ENCODE measurements at regions not wholly inside any gene's neighbourhood (a gene's known extent, or its start where the extent isn't known, plus 50 kb on each side); places are given as distances from the start of the nearest gene placed in this dataset.

DNA sequence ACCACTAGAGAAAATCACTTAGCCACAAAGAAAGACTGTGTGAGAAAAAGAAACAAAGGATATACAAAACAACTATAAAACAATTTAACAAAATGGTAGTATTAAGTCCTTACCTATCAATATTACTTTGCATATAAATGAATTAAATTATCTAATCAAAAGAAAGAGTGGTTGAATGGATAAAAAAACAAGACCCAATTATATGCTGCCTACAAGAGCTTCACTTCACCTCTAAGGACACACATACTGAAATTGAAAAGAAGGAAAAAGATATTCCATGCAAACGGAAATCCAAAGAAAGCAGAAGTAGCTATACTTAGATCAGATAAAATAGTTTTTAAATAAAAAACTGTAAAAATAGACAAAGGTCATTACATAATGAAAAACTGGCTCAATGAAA is 134.9 kb upstream of the CCDC196 start:
- no peak for DNase-seq (ENCODE audit: low read depth, low spot score)

DNA sequence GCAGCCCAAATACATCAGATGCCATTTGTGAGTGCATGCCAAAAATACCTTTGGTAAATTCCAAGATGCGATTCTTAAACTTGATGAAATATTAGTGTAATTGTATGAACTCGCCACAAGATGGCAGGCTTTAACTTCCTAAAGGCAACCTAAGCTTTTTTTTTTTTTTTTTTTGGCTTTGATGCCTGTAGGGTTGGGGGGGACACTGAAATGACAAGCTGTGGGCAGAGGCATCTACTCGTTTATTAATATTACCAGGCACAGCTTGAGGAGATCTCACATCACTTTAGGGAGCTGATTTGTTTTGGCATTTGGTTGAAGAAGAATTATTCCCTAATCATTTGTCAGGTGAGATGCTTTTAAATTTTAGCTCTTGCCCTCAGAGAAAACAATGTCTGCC is 126.7 kb upstream of the CCDC196 start:
- no peak for DNase-seq (ENCODE audit: low read depth, low spot score)

DNA sequence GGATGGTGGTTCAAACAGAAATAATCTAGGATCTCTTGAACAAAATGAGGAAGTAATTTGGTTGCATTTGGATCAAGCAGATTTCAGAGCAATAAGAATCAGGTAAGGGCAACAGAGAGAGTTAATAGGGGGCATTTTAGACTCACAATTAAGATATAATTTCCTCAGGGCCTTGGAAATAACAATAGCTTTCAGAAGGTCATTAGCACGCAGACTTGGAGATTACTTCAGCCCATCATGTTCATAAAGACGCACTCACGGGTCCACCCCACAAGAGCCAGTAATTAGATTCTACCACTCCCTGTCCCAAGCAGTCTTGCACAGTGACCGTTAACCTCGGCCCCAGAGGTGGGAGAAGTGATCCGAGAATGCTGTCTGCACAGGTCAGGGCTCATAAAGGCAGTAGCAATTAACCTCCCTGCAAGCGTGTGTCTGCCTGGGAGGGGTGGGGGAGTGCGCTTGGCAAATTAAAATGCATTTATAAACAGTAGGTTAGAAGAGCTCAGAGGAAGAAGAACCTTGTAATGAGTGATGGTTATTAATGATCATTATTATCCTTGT is 125.7 kb upstream of the CCDC196 start:
- no peak for DNase-seq (ENCODE audit: low read depth, low spot score)

DNA sequence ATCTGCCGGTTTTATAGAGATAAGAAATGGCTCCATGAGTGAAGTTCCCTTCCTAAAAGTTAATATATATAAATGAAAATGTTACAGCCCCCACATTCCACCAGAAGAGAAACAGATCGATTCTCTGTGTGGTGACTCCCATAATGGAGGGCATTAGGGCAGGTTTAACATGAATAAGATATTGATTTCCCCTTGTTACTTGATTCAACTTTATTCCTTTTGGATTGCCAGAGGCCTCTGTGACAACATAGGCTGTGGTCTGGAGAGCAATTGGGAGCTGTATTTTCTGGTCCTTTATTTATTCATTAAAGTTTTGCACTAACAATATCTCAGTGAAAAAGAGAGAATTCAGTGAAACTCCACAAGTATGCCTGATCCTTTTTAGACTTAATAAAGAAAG is 125.2 kb upstream of the CCDC196 start:
- no peak for DNase-seq (ENCODE audit: low read depth, low spot score)

DNA sequence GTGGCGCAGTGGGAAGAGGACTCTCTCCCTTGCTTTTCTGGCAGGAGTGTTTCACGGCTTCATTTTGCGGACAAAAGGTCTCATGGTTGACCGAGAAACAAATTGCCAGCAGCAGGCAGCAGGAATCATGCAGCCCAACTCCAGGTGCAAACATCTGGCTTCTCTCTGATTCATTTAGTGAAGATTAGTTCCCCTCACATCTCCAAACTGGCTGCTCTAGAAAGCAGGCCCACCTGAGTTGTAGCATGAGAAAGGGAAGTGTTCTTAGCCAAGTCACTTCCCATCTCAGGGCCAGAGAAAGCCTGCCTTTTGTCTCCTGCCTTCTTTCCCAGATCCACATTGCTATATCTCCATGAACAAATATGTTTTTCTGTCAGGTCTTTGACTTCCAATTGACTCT is 120.8 kb upstream of the CCDC196 start:
- DNase-seq (ENCODE audit: low read depth, low spot score), result no peak

DNA sequence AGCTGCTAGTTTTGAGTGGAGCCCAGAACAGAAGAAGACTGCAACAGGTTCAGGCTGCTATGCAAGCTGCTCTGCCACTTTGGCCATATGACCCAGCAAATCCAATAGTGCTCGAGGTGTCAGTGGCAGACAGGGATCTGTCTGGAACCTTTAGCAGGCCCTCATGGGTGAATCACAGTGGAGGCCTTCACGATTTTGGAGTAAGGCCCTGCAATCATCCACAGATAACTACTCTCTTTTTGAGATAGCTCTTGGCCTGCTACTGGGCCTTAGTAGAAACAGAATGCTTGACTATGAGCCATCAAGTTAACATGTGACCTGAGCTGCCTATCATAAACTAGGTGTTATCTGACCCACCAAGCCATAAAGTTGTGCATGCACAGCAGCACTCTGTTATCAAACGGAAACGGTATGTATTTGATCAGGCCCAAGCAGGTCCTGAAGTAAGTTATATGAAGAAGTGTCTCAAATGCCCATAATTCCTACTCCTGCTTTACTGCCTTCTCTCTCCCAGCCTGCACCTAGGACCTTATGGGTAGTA is 116.9 kb upstream of the CCDC196 start:
- no peak for DNase-seq (ENCODE audit: low read depth, low spot score)

DNA sequence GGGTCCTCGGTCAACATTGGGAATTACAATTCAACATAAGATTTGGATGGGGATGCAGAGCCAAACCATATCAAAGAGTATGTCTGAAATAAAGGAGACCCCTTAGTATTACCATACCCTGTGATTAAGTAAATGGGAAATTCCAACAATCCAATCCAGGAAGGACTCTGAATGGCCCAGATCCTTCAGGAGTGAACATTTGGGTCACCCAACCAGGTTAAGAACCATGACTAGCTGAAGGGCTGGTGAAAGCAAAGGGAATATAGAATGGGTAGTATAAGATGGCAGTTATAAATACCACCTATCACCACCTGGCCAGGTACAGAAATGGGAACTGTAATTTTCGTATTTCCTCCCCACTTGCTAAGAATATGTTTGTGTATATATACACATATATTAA is 114.4 kb upstream of the CCDC196 start:
- DNase-seq (ENCODE audit: low read depth, low spot score), result no peak

DNA sequence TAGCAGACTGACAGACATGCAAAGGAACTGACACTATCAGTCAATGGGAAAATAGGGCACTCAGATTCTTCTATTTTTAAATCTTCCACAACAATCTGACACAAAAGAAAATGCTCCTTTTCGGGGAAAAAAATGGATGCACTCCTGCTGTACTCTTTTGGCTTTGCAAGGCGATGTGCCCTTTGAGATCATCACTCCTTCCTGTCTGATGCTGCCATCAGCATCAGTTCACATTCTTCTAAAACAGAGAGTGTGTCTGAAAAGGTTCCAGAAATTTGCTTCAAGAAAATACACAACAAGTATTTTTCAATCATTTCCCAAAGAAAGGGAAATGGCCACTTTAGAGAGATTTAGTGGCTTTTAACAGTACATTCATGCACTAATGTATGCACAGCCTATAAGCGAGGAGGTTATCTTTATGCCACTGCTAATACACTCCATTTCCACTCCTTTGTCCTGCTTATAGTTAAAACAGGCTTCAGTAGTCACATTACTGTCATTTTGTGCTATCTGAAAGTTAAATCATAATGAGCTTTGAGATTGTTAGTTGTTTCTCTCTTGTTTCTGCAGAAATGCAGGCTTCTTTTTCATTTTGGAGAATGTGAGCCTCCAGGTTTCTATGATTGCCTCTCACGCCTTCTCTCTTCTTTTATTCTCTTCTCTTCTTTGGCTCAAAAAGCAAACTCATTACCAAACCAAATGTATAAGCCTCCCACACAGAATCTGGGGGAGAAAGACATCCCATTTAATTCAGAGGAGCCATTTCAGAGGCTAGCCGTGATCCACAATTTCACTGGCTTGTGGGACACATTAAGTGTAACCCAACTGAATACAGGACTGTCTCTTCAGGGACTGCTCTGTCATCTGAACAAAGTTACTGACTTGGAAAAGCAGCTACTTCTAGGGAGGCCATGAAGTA is 110.9 kb upstream of the CCDC196 start:
- DNase-seq (ENCODE audit: low read depth, low spot score), result no peak

- DNase-seq (ENCODE audit: low read depth, low spot score), result no peak
These were observed 108.6 kb upstream of the CCDC196 start for GRCh38 chr14:66377574-66377973.

DNA sequence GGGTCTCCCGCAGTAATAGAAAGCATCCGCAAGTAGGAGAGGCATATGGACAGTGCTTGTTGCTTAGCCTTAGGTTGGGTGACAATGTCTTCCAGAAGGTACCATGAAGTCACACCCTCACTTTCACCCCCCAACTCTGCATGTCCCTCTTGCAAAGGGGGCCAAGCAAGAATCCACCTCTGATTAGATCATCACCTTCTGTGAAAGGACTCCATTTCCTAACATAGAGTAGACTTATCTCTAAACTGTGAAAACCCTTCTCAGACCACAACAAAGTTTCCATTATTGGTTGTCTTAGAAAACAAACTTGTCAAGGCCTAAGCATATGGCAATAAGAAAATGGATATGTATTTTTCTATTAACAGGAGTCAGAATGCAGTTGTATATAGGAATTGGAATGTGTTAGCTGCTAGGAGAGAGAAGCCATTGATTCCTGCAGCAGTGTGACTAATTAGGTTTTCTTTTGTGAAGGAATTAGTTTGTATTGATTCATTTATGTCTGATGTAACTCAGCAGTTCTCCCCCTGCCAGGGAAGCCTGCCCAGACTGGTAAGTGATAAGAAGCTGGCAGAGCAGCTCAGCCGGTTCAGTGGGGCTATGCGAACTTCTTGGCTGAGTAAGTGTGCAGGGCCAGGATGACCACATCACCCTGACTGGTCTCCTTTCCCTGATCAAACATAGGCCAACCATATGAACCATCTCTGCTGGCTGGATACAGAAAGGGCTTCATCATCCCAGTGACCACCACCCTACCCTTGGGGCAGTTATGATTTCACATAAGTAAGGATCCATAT is 107.3 kb upstream of the CCDC196 start:
- DNase-seq (ENCODE audit: low read depth, low spot score), result no peak

GRCh38 chr14:66380143-66380542 is 106.0 kb upstream of the CCDC196 start:
- no peak for DNase-seq (ENCODE audit: low read depth, low spot score)

DNA sequence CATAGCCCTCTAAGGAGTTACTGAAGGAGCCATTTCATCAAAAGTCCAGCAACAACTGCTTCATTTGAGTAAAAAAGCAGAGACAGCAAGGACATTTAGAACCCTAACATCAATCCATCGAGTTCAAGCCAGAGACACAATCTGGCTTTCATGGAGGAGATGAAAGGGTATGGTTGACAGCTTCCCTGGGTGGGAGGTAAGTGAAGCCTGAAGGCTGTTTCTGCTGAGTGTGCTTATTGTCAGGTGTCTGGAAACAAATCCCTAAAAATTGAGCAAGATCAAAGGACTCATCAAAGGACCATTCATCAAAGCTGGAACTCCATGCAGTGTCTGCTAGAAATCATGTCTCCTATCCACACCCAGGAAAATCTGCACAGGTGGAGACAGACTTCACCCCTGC is 104.4 kb upstream of the CCDC196 start:
- DNase-seq (ENCODE audit: low read depth, low spot score), result no peak

DNA sequence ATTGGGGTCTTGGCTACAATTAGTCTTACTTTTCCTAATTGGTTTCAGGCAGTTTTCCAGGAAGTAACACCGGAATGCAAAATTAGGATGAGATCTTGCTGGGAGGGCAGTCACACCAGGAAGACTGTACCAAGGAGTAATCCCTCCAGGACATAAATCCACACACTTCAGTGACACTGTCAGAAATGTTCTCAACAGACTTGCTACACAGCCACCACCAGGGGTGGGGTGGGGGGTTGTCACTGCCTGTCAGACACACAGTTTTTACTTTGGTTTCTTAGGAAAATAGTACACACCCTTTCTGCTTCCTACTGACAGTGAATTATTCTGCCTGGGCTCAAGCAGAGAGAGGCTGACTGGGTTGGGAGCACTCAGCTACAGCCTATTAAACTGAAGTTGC is 102.9 kb upstream of the CCDC196 start:
- no peak for DNase-seq (ENCODE audit: low read depth, low spot score)

GRCh38 chr14:66383771-66384170 is 102.4 kb upstream of the CCDC196 start:
- DNase-seq (ENCODE audit: low read depth, low spot score), result no peak

- DNase-seq (ENCODE audit: low read depth, low spot score), result no peak
These were observed 97.7 kb upstream of the CCDC196 start for GRCh38 chr14:66388516-66388915.

GRCh38 chr14:66389481-66389880 is 96.7 kb upstream of the CCDC196 start:
- DNase-seq (ENCODE audit: low read depth, low spot score), result no peak

- DNase-seq (ENCODE audit: low read depth, low spot score), result no peak
These were observed 90.9 kb upstream of the CCDC196 start for GRCh38 chr14:66395300-66395699.

DNA sequence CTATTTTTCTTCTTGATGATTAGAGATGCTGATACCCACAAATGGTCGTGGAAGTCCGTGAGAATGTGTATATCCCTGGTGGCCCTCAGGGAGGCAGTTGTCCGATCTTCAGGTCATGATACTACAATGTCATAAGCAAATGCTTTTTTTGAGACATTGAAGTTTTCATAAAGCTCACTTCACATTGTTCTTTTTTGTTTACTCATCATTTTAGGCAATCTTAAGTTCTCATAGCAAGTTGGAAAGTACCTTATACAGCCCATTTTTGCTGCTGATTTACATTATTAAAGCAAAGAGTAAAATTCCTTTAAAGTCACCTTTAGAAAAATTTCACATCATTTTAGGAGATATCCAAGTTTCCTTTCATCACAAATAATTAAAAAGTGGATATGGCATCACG is 90.0 kb upstream of the CCDC196 start:
- DNase-seq (ENCODE audit: low read depth, low spot score), result no peak

DNA sequence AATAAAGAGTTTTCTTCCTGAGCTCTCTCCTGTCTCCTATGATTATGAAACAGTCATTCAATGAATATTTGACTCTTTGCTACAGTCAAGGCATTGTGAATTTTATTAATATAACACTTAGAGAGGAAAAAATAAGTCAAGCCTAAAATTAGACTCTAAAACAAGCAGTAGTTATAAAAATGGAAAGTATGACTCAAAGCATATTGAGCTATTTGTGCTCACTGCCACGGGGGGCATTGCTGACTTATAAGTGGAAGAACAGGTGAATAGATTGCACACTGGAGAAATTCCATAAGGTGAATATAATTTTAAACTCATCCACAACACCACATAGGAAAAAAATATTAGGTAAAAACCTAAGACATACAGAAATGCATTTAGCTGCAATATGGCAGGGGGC is 87.7 kb upstream of the CCDC196 start:
- no peak for DNase-seq (ENCODE audit: low read depth, low spot score)

- DNase-seq (ENCODE audit: low read depth, low spot score), result no peak
These were observed 84.6 kb upstream of the CCDC196 start for GRCh38 chr14:66401449-66402095.

DNA sequence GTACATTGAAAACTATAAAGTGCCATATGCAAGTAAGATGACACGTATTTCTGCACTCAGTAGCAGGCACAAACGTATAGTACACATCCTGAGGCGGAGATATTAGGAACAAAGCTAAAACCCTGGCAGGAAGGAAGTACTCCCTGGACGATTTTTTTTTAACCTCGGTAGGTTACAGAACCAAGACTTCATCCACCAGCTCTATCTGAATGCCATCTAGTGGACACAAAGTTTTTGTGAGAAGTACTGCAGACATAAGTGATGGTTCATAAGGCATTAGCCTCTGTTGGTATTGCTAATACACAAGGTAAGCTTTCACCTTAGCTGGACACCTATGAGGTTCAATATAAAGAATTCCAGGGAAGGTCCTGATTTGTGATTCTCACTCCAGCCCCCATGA is 83.0 kb upstream of the CCDC196 start:
- no peak for DNase-seq (ENCODE audit: low read depth, low spot score)

DNA sequence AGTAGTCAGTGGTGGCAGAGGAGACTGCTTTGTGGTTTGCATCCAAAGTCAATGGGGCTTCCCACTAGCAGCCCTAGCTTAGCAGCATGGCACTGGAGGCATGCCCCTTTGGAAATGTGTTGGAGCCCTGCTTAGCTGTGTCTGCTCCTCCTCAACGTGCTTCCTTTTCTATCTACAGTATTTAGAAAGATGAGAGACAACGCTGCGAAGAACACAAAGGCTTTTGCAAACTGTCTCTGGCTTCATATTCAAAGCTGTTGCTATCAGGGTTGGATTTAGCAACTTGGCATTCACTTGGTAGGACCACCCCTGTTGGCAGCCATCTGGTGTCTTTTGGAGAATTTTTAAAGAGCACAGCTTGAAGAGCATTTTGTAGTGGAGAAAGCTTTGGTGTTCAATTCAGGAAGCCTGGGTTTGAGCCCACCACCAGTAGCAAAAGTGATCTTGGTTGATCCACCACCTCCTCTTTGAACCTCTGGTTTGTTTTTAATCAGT is 82.1 kb upstream of the CCDC196 start:
- DNase-seq (ENCODE audit: low read depth, low spot score), result no peak

Measured in activated naive CD8-positive, alpha-beta T cell treated with anti-CD3 and anti-CD28 coated beads, Interleukin-2, amount 50 U/mL, for 16 hours (primary cell).